ENCODE measurements at regions not wholly inside any gene's neighbourhood (a gene's known extent, or its start where the extent isn't known, plus 50 kb on each side); places are given as distances from the start of the nearest gene placed in this dataset.

GRCh38 chr6:147621263-147621662 is 112.8 kb downstream of the SAMD5 start:
- DNase-seq, result no peak

DNA sequence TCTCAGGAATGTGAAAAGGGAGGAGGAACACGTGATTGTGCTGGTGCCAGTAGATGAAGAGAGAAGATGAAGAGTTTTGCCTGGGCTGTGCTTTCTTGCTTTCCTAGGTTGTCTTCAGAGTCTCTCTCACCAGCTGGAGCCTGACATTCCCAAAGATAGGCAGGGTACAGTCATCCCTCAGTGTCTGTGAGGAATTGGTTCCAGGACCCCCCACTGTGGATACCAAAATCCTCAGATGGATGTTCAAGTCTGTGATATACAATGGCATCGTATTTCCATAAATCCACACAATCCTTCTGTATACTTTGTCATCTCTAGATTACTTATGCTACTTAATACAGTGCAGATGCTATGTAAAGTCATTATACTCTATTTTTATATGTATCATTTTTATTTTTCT is 113.5 kb downstream of the SAMD5 start:
- DNase-seq, result no peak

- DNase-seq, result no peak
Observed at GRCh38 chr6:147624946-147625515, 116.5 kb downstream of the SAMD5 start.

DNA sequence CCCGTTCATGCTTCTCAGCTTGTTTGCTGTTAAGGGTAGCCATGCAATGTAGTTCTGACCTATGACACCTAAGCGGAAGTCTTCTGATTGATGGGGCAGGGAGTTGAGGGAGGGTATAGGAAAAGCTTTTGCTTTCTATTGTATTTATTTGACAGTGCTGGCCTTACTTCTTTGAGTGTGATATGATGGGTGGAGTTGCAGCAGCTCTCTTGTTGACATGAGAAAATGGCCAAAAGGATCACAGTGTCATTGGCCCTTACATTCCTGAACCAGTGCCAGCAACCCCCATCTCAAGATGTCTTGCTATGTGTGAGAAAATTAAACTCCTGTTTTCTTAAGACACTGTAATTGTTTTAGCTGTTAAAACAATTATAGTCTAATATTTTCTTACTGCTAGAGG is 117.5 kb downstream of the SAMD5 start:
- DNase-seq, result no peak

- DNase-seq, result no peak
Observed at GRCh38 chr6:147627411-147627810, 118.9 kb downstream of the SAMD5 start.

- no peak for DNase-seq
Observed at GRCh38 chr6:147633191-147633590, 124.7 kb downstream of the SAMD5 start.

GRCh38 chr6:147637620-147638195 is 129.2 kb downstream of the SAMD5 start:
- no peak for DNase-seq

DNA sequence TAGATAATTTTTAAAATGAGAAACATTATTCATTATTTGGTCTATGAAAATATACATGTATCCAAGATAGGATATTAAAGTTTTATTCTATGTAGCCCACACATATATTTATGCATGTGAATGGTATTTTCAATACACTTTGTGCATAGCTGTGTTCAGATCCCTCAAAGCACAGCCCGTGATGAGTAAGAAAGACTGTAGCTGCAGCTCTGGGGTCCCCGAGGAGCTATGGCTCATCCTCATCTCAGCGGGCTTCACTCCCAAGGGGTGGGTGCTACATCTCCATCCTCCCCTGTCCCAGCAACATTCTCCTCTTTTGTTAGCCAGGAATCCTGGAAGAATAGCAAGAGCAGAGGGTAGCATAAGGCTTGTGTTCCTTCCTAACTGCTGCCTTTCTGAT is 130.8 kb downstream of the SAMD5 start:
- no peak for DNase-seq

GRCh38 chr6:147640606-147641005 is 132.1 kb downstream of the SAMD5 start:
- no peak for DNase-seq

DNA sequence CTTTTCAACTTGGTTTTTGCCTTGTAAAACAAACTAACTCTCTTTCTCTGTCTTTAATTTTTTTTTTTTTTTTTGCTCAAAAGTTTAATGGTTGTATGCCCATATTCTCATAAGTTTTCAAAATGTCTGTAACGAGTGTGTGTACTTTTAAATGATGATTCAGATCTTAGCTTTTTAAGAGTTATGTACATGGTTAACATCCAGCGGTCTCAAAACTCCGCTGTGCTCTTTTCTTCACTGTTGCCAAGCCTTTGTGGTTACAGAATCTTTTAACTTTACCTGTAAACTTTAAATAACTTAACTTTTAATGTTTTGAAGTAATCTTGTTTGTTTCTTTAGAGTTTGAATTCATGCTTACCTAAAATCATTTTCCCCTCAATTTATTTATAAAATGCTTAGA is 133.0 kb downstream of the SAMD5 start:
- DNase-seq, result no peak

DNA sequence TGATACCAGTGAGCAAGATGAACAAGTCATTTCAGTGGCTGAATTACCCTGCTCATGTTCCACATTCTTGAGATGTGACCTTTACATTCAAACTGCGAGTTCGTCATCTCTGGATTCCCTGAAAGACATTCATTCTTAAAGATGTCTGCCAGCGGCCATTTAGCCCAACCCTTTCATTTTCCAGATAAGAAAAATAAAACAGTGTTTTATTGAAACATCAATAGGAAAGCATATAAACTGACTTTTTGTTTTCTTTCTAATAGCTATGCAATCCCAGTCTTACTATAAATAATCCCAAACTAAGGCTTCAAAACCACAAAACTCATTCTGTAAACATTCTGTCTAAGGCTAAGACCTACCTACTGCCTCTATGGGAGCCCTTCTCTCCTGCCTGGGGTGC is 134.0 kb downstream of the SAMD5 start:
- DNase-seq, result no peak

DNA sequence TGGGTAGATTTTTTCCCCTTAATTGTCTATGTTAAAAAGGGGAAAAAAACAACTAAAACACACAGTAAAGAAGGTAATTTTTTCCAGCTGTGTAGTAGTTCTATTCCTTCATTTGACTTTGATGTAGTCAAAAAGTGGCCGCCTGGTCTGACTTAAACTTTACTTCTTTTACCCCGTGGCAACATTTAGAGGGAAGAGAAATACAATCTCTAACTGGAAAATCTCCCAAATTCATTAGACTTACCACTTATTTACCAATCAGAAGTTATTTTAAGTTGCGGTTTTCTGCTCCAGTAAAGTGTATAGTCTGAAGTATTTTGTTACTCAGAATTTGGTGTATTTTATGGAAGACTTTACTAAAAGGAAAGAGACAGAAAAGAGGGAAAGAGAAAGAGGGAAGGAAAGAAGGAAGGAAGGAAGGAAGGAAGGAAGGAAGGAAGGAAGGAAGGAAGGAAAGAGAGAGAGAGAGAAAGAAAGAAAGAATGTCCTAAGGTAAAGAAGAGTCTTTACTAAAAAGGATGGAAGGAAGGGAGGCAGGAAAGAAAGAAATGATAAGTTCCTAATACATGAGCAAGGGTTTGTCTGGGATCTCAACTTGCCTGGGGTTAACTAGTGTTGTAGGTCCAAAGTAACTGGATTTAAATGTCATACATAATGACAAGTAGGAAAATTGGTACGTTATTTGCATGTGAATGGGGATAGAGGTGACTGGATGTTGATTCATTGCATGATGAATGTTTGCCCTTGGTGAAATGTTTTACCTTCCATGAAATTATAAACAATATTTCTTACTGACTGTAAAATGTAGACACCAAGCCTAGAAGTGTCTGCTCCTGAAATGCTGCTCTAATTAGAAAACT is 135.1 kb downstream of the SAMD5 start:
- no peak for DNase-seq

DNA sequence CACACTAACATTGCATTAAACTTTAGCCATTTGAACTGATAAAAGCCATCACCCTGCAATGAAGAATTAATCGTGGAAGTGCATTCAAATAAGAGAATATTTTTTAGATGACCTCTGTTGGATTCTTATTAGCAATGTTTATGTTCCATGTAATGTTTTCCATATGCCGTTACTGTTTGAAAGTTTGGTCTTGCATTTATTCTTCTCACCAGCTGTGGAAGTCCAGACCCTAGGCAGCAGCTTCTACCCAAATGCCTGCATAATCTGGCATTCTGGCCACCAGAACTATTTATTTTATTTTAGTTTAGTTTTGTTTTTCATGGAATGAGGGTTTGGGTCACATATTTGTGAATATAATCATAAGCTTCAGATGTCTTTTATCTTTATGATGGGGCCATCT is 140.4 kb downstream of the SAMD5 start:
- DNase-seq, result no peak

- no peak for DNase-seq
Observed at GRCh38 chr6:147651249-147652063, 143.0 kb downstream of the SAMD5 start.

DNA sequence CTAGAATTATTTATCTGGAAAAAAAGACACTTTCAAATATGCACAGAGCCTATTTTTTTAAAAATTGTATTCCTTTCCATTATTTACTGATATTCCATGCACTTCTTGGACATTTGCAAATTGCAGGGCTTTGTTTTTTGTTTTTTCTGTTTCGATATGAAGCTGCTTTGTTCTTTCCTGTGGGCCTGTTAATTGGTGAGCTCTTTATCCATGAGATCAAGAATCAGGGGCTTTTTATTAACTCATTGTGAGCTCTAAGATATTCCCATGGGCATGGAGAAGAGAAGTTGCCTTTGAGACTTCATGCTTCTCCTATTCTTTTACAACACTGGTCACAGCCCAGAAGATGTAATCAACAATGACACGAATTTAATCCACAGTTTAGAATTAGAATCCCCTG is 145.1 kb downstream of the SAMD5 start:
- DNase-seq, result no peak

DNA sequence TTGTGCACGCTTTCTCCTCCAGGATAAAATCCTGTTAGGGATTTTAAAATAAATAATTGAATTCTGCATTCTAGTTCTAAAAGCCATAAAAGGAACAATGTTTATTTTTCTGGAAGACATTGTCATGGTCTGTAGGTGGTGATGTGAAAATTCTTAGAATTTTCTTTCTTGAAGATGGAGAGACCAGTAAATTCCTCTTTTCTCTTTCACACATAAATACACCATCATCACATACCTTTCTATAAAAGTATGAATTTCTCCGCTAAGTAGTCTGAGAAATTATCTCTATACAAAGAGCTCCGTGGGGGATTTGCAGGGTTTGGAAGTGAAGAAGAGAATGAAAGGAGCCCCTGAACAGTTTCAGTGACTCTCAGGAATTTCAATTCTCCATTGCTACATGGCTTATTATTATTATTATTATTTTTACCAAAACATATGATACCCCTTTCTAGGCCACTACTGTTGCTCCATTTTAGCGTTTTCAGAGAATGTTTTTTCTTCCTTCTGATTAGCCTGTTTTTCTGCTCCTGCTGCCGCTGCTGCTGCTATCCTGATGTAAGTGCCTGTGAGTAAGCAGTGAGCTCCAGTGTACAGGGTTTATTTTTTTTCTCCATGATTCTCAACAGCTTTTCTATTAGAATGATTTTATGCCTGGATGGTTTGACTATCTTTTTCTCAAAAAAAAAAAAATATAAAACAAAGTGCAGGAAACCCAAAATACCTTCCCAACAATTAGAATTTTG is 145.8 kb downstream of the SAMD5 start:
- DNase-seq, result no peak

- DNase-seq, result no peak
Observed at GRCh38 chr6:147660334-147661311, 152.1 kb downstream of the SAMD5 start.

DNA sequence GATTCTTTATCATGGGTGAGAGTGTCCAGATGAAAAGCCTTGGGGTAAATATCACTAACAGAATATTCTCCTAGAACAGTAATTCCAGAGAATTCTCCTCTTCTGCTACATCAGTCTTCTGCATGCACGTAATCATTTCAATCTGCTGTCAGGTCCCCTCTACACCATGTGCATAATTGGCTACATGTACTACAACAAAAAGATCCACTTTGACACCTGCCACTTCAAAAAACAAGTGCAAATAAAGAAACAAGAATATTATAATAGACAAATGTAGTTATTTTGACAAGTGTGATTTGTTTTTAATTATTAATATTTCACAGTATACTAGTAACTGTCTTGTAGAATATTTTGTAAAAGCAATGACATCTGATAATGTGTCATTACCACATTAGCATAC is 154.2 kb downstream of the SAMD5 start:
- no peak for DNase-seq

DNA sequence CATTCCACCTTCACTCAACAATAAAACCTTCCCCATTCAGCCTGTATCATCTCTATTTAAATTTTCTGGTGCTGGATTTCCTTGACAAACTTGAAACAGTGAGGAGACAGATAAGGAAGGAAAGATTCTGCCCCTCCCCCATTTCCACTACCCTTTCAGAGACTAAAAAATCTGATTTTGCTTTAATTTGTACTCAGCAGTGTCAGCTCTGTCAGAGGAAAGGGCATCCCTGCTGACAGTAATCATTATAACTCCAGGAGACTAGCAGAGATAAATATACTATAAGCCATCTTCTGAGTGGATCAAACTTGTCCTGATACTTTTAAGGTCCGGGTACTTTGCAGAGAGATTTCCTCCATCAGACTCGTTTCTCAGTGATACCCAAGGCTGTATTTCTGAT is 155.6 kb downstream of the SAMD5 start:
- no peak for DNase-seq

GRCh38 chr6:147666255-147666654 is 157.8 kb downstream of the SAMD5 start:
- DNase-seq, result no peak

GRCh38 chr6:147667082-147667481 is 158.6 kb downstream of the SAMD5 start:
- no peak for DNase-seq

- no peak for DNase-seq
Observed at GRCh38 chr6:147674099-147674498, 165.6 kb downstream of the SAMD5 start.
